ENCODE measurements at regions not wholly inside any gene's neighbourhood (a gene's known extent, or its start where the extent isn't known, plus 50 kb on each side); places are given as distances from the start of the nearest gene placed in this dataset.

- no peaks in the 10 kb centered on the region for H3K9me2 ChIP-seq (replicated peaks; ENCODE audit: insufficient read depth, low read length)
- no peak overlapping the region for H3K4me2 ChIP-seq (ENCODE audit: low read depth, low read length)
- no peaks in the 10 kb centered on the region for H3K79me2 ChIP-seq (ENCODE audit: low read length)
- H3K9me3 ChIP-seq (replicated peaks; ENCODE audit: insufficient read depth, low read length), result no peaks in the 10 kb centered on the region
- H4K20me1 ChIP-seq (ENCODE audit: insufficient read depth, low read length), result no peaks in the 10 kb centered on the region
- no peak for DNase-seq
- no peaks in the 10 kb centered on the region for H3K36me3 ChIP-seq (replicated peaks; ENCODE audit: insufficient read depth, low read length)
- H3K27me3 ChIP-seq (replicated peaks; ENCODE audit: insufficient read depth, low read length), result peaks cover 95% of the 10 kb centered on the region
- H3K4me3 ChIP-seq (ENCODE audit: low read length), result no peak overlapping the region
- H3F3A ChIP-seq (ENCODE audit: insufficient read depth, low read length), result no peaks in the 10 kb centered on the region
- no peak overlapping the region for H3K9ac ChIP-seq (ENCODE audit: low read length)
- peaks cover 7% of the 10 kb centered on the region; the same call in 1 of the 2 replicates for H3K4me1 ChIP-seq (ENCODE audit: low read length)
- no peak overlapping the region for H2AFZ ChIP-seq (ENCODE audit: low read length)
- TF ChIP-seq, protein P1, sequence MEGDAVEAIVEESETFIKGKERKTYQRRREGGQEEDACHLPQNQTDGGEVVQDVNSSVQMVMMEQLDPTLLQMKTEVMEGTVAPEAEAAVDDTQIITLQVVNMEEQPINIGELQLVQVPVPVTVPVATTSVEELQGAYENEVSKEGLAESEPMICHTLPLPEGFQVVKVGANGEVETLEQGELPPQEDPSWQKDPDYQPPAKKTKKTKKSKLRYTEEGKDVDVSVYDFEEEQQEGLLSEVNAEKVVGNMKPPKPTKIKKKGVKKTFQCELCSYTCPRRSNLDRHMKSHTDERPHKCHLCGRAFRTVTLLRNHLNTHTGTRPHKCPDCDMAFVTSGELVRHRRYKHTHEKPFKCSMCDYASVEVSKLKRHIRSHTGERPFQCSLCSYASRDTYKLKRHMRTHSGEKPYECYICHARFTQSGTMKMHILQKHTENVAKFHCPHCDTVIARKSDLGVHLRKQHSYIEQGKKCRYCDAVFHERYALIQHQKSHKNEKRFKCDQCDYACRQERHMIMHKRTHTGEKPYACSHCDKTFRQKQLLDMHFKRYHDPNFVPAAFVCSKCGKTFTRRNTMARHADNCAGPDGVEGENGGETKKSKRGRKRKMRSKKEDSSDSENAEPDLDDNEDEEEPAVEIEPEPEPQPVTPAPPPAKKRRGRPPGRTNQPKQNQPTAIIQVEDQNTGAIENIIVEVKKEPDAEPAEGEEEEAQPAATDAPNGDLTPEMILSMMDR (IDR thresholded peaks at IDR 0.05; ENCODE audit: low read length), result no peak
- TF ChIP-seq EZH2phosphoT487 (IDR thresholded peaks at IDR 0.05; ENCODE audit: low read length), result no peak
- no peak for TF ChIP-seq EZH2 (optimal IDR thresholded peaks at IDR 0.05; ENCODE audit: low read depth, low read length)
- no peak overlapping the region for H3K27ac ChIP-seq (ENCODE audit: low read length)
Observed at GRCh38 chr1:22295856-22296255, 153.0 kb upstream of the WNT4 start.

DNA sequence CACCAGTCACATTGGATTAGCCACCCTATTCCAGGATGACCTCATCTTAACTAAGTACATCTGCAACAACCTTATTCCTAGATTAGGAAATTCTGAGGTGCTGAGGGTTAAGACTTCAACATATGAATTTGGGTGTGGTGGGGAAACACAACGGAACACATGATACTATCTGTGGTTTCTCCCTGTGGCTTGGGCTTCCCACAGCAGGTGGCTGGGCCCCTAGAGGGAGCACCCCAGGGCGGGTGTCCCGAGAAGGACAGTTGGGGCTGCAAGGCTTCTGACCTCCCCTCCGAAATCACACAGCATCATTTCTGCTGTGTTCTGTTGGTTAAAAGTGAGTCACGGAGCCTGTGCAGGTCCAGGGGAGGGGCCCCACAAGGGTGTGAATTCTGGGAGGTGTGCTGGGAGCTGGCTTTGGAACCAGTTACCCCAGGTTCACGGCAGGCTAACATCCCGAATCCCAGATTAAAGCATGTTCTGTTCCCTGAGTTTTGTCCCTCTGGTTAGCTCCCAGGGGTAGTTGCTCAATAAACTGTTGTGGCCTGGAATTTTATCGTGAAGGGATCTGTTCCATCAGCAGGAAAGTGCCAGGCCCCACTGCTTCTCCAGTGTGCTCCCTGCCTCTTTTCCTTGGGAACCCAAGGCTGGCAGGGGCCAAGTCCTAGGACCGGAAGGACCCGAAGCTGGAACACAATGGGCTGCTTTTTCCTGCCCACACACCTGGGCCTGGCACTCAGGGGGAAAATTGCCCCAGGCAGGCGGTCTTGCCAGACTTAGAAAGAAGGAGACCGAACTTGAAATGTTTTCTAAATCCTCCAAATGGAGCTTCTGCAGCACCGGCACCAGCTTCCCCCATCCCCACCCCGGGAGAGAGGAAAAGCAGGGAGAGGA is 154.0 kb upstream of the WNT4 start:
- Histone ChIP-seq H3K79me2 (ENCODE audit: low read length) (no peaks in the 10 kb centered on the region), H2AFZ (ENCODE audit: low read length) (no peak overlapping the region), H4K20me1 (ENCODE audit: insufficient read depth, low read length) (no peaks in the 10 kb centered on the region), H3K4me1 (ENCODE audit: low read length) (peaks cover 7% of the 10 kb centered on the region; the same call in 1 of the 2 replicates), H3K36me3 (replicated peaks; ENCODE audit: insufficient read depth, low read length) (no peaks in the 10 kb centered on the region), H3F3A (ENCODE audit: insufficient read depth, low read length) (no peaks in the 10 kb centered on the region), H3K9me2 (replicated peaks; ENCODE audit: insufficient read depth, low read length) (no peaks in the 10 kb centered on the region), H3K9me3 (replicated peaks; ENCODE audit: insufficient read depth, low read length) (no peaks in the 10 kb centered on the region), H3K4me2 (ENCODE audit: low read depth, low read length) (no peak overlapping the region), H3K27ac (ENCODE audit: low read length) (no peak overlapping the region), H3K27me3 (replicated peaks; ENCODE audit: insufficient read depth, low read length) (peaks cover 93% of the 10 kb centered on the region), H3K9ac (ENCODE audit: low read length) (no peak overlapping the region), H3K4me3 (ENCODE audit: low read length) (no peak overlapping the region)
- TF ChIP-seq EZH2phosphoT487 (IDR thresholded peaks at IDR 0.05; ENCODE audit: low read length) (no peak), EZH2 (optimal IDR thresholded peaks at IDR 0.05; ENCODE audit: low read depth, low read length) (no peak)
- TF ChIP-seq, protein P1 (IDR thresholded peaks at IDR 0.05; ENCODE audit: low read length), result no peak
- no peak for DNase-seq

GRCh38 chr1:22297999-22298398 is 153.7 kb upstream of the ZBTB40 start:
- Histone ChIP-seq H3K9me3 (replicated peaks; ENCODE audit: insufficient read depth, low read length) (no peaks in the 10 kb centered on the region), H3K4me1 (ENCODE audit: low read length) (peaks cover 7% of the 10 kb centered on the region; the same call in 1 of the 2 replicates), H3K27me3 (replicated peaks; ENCODE audit: insufficient read depth, low read length) (peaks cover 93% of the 10 kb centered on the region)

More at GRCh38 chr1:22297999-22298398, 153.7 kb upstream of the ZBTB40 start:
- TF ChIP-seq, protein P1 (IDR thresholded peaks at IDR 0.05; ENCODE audit: low read length), result no peak
- no peak for TF ChIP-seq EZH2phosphoT487 (IDR thresholded peaks at IDR 0.05; ENCODE audit: low read length)
- no peak for TF ChIP-seq EZH2 (optimal IDR thresholded peaks at IDR 0.05; ENCODE audit: low read depth, low read length)
- no peak overlapping the region for H3K4me2 ChIP-seq (ENCODE audit: low read depth, low read length)
- no peaks in the 10 kb centered on the region for H3F3A ChIP-seq (ENCODE audit: insufficient read depth, low read length)
- H3K27ac ChIP-seq (ENCODE audit: low read length), result no peak overlapping the region
- no peak overlapping the region for H2AFZ ChIP-seq (ENCODE audit: low read length)
- no peak overlapping the region for H3K9ac ChIP-seq (ENCODE audit: low read length)
- no peaks in the 10 kb centered on the region for H4K20me1 ChIP-seq (ENCODE audit: insufficient read depth, low read length)
- no peaks in the 10 kb centered on the region for H3K79me2 ChIP-seq (ENCODE audit: low read length)
- H3K36me3 ChIP-seq (replicated peaks; ENCODE audit: insufficient read depth, low read length), result no peaks in the 10 kb centered on the region
- no peak for DNase-seq
- no peaks in the 10 kb centered on the region for H3K9me2 ChIP-seq (replicated peaks; ENCODE audit: insufficient read depth, low read length)
- no peak overlapping the region for H3K4me3 ChIP-seq (ENCODE audit: low read length)

Data from MM.1S (cell line).